Limb (tissue), 2 donors: ENCODE measurements at regions not wholly inside any gene's neighbourhood (a gene's known extent, or its start where the extent isn't known, plus 50 kb on each side); places are given as distances from the start of the nearest gene placed in this dataset.
A peak's percentile ranks its signal among the peaks of the same experiment; 100 is the strongest.

ENCODE experiments used
- DNase-seq, 2 donors: peaks; one replicate each; pipeline ENCODE4 v3.0.0-alpha.2; 2016; ENCODE audit errors: extremely low spot score in 2 of 2

GRCh38 chr2:23155022-23155421, 230.0 kb upstream of the KLHL29 start:
- no peak for DNase-seq

GRCh38 chr2:23157812-23158211, 227.2 kb upstream of the KLHL29 start:
- peak in 1 of 2 donors; percentile 64 for DNase-seq

- no peak for DNase-seq
Measured at GRCh38 chr2:23158306-23158705, 226.7 kb upstream of the KLHL29 start.

GRCh38 chr2:23159746-23160405, 225.1 kb upstream of the KLHL29 start:
- no peak for DNase-seq

- DNase-seq: no peak
Measured at GRCh38 chr2:23164173-23164572, 220.8 kb upstream of the KLHL29 start.

GRCh38 chr2:23169896-23170295, 215.1 kb upstream of the KLHL29 start:
- DNase-seq: no peak

DNA sequence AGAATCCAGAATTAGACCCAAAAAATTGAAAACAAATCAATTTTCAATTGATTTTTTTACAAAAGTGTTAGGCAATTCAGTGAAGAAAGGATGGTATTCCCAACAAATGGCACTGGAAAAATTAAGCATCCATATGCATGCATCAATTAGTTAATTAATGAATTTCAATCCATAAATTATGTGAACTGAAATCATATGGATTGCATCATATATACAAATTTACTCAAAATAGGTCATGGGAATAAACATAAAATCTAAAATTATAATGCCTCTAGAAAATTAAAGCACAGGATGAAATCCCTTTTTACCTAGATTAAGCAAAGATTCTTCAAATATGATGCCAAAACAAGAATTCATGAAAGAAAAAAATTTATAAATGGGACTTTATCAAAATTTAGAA, 213.9 kb upstream of the KLHL29 start:
- DNase-seq: no peak

DNA sequence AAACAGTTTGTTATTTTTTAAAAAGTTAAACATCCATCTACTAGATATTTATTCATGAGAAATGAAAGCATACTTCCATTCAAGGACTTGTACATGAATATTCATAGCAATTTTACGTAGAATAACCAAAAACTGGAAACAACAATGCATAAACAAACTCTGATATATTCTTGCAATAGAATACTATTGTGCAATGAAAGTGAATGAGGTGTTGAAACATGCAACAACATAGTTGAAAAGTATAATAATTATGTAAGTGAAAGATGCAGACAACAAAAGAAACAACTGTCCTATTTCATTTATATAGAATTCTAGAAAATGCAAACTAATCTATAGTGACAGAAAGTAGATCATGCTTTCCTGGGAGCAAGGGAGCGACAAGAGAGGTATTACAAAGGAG, 206.6 kb upstream of the KLHL29 start:
- no peak for DNase-seq

DNA sequence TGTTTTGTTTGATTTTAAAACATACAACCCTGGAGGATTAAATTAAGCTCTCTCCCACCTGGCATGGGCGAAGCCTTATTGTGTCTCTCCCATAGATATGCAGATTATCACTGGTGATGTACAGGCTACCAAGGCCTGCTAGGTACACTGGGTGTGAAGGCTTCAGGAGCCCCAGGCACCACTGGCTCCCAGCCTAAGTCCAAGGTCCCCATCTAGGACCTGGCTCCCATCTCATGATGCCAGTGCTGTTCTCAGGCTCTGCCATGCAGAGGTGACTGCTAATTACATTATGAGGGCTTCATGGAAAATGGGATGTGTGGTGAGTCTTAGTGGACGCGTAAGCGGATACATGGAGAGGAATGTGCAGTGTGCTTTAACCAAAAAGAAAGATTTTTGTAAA, 201.2 kb upstream of the KLHL29 start:
- no peak for DNase-seq

DNA sequence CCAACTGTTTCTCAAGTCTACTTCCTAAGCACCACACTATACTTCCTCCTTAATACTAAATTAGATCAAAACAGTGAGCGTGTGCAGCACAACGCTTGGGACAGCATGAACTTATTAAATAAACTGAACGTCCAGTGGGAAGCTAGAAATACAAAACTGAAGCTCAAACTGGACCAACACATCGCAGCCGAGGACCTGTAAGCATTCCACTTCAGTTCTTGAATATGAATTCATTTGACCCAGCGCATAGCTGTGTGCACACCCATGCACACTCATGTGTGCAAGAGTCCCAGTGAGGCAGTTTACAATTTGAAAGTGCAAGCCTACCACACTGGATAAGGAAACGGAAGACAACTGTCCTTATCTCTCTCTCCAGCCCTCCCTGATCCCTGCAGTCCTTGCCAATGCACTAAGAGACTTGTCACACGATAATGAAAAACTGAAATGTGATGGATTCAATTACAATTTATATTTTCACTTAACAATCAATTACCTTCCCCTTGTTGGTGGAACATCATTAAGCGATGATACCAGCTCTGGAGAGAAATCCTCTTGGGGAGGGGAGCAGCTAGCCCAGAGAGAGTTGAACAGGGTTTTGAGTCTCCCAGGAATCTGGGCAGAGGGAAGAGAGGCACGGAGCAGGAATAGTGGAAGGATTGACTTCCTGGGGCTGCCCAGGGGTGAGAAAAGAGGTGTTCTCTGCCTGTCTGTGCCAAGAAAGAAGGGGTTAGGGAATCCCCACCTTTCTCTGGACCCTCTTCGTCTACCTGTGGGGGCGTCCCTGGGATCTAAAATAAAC, 186.5 kb upstream of the KLHL29 start:
- DNase-seq: no peak

GRCh38 chr2:23199115-23199918, 185.7 kb upstream of the KLHL29 start:
- no peak for DNase-seq

DNA sequence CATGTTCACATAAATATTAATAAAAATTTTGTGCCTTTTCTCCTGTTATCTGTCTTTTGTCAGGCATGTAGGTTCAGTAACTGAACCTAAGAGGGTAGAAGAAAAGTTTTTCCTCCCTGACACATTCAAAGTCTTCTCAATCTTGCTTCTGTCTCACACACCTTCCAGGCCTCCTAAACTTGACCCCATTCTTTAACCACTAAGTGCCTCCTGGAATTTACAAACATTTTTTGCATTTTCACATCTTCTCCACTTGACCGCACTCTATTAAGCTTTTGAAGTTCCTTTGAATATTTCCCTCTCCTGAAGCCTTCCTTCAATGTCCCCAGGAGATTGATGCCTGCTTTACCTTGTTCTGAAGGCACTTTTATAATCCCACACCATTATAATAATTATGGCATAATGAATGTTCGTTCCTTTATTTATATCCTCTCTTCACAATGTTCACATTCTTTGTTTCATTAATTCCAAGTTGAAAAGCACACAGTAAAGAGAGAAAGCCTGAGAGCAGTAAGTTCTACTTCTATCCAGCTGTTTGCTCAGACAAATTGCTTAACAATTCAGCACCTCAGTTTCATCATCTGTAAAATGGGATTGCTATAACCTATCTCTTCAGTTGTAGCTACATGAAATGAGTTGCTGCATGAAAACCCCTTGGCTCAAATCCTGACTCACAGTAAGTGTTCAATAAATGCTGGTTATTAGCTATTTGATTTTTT, 184.8 kb upstream of the KLHL29 start:
- DNase-seq: no peak

DNA sequence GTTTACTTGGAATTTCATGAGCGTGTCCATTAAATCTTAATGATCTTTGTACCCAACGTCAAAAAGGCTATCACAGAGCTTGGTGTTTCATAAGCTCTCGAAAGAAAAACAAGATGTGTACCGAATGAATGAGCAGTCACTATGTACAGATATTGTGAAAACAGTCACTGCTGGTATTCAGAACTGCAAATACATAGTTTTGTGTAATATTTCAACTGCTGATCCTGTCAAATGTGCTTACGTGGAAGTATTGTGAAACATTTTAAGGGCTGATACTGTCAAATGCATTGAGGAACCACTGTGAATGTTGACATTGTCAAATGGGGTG, 184.2 kb upstream of the KLHL29 start:
- no peak for DNase-seq

- no peak for DNase-seq
Measured at GRCh38 chr2:23203383-23203782, 181.6 kb upstream of the KLHL29 start.

DNA sequence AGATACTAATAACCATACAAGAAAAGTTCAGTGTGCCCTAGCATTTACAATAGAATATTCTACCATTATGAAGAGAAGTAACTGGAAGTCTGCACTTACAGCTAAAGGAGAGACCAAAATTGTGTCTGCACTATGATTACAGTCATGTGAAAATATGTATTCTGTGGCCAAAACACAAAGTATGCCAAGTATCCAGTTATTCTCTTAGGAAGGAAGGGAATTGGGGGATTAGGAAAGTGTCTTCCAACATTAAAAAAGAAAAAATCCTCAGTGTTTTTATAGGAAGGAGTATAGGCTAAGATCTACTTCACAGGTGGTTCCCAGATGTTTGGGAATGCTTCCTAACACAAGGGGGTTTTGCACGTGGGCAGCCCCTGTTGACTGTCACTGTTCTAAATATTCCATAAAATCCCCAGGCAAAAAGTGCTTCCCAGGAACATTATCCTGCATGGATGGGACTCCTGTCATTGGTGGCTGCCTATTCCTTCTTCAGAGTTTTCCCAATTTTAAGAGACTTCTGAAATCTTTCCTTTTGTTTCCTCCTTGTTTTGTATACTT, 180.2 kb upstream of the KLHL29 start:
- peak in 1 of 2 donors; percentile 61 for DNase-seq

DNA sequence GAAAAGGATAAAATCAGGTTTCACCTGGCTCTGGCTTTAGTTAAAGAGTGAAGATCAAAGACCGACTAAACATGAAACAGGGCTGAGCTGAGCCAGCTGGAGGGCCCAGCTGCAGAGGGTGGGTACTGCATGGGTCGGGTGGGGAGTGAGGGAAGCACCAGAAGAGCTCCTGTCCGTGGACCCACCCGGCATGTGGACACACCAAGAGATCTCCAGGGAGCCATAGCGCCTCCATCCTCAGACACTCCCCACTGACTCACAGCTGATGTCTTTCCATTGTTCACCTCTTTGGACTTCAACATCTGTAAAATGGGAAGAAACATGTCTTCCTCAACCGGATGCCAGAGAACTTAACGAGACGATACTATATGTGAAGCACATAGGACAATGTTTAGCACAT, 178.3 kb upstream of the KLHL29 start:
- no peak for DNase-seq

- DNase-seq: no peak
Measured at GRCh38 chr2:23207871-23208270, 177.1 kb upstream of the KLHL29 start.

- no peak for DNase-seq
Measured at GRCh38 chr2:23208339-23208738, 176.6 kb upstream of the KLHL29 start.

DNA sequence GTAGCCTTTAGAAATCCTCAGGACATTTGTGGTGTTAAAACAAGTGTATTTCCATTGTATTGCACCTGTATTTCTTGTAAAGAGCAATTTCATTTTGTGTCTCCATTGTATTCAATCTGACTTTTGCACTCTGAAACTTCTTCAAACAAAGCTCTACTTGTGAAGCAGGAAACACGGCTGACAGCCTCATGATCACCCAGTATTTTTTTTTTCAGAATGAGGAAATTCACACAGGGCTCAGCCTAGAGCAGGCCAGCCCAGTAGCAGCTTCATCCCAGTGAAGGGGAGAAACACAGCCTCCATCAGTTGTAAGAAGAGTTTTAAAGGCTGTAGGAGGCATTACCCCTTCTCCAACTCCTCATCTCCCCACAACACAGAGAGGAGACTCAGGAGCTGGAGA, 175.9 kb upstream of the KLHL29 start:
- no peak for DNase-seq

DNA sequence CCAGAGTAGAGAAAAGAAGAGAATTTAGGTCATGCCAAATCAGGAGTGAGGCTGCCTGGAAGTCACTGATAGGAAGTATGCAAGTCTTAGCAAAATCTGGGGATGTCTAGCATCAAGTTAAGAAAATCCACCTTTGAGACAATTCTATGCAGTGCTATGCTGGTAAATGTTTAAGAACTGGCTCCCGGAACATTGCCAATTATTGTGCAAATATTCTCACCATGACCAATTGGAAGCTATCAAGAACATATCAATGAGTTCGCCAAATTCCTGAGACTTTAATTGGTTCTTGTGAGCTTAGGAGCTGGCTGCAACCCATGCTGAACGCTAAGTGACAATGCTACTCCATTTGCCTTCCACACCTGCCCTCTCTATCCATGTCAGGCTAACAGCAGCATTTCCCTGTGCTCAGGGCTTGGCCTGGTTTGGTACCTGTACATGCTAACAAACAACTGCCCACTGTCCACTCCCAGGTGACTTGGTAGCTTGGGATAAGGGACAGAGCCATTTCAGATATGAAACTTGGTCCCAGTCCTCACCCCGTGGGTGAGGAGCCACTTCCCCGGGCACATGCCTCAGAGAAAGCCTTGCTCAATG, 172.9 kb upstream of the KLHL29 start:
- DNase-seq: no peak

GRCh38 chr2:23213196-23213595, 171.8 kb upstream of the KLHL29 start:
- DNase-seq: peak in 1 of 2 donors; percentile 9
